H1 (cell line): ENCODE measurements at regions not wholly inside any gene's neighbourhood (a gene's known extent, or its start where the extent isn't known, plus 50 kb on each side); places are given as distances from the start of the nearest gene placed in this dataset.

ENCODE experiments used
- CTCF ChIA-PET: fragments of 300-600 bp; sonication (Branson Sonifier 250); formaldehyde crosslinking; loops from one replicate; lab custom pipeline; 2021; ENCODE audit not compliant: partially characterized antibody; lab: Charles Lee
- POLR2A ChIA-PET: fragments of 300-600 bp; sonication (Branson Sonifier 250); formaldehyde crosslinking; loops from one replicate; lab custom pipeline; 2021; ENCODE audit warnings: inconsistent platforms; ENCODE audit not compliant: partially characterized antibody; lab: Charles Lee
- DNase-seq, 2 experiments: peaks; one replicate each; pipeline versions ENCODE4 v3.0.0 to v3.0.0-alpha.2; 2010 to 2022; ENCODE audit warnings: low spot score in 2 of 2, low read depth in 1 of 2, mixed read lengths in 1 of 2
- FAIRE-seq: peaks from 2 replicates; lab custom pipeline; 2011; peaks lifted over from hg19 to GRCh38; lab: Jason Lieb, UNC
- H2AFZ ChIP-seq: 2 replicates; pipeline ENCODE4 v1.8.1; 2012; ENCODE audit warnings: low read length, inconsistent platforms
- H2AK5ac ChIP-seq: 2 replicates; pipeline ENCODE4 v1.6.1; 2013; ENCODE audit warnings: low read depth, low read length
- H2BK120ac ChIP-seq: replicated peaks from 2 replicates; pipeline ENCODE3; 2013; ENCODE audit warnings: low read depth, low read length, inconsistent platforms
- H2BK12ac ChIP-seq: 2 replicates; pipeline ENCODE4 v1.6.1; 2013; ENCODE audit warnings: low read depth, low read length
- H2BK15ac ChIP-seq: 2 replicates; pipeline ENCODE4 v1.6.1; 2013; ENCODE audit warnings: low read length
- H2BK20ac ChIP-seq: 2 replicates; pipeline ENCODE4 v1.6.1; 2013; ENCODE audit warnings: low read length
- H2BK5ac ChIP-seq: 2 replicates; pipeline ENCODE4 v1.6.1; 2013; ENCODE audit warnings: low read depth, low read length
- H3K14ac ChIP-seq: 2 replicates; pipeline ENCODE4 v1.6.1; 2013; ENCODE audit warnings: inconsistent platforms; ENCODE audit not compliant: insufficient read length
- H3K18ac ChIP-seq: 2 replicates; pipeline ENCODE4 v1.6.1; 2013; ENCODE audit warnings: low read length; ENCODE audit errors: extremely low read depth
- H3K23ac ChIP-seq: 2 replicates; pipeline ENCODE4 v1.6.1; 2013; ENCODE audit warnings: inconsistent platforms; ENCODE audit not compliant: insufficient read length
- H3K23me2 ChIP-seq: 2 replicates; pipeline ENCODE4 v1.6.1; 2013; ENCODE audit warnings: low read depth, low read length
- H3K27ac ChIP-seq: 2 replicates; pipeline ENCODE4 v1.6.1; 2011; ENCODE audit warnings: low read depth, low read length, inconsistent platforms
- H3K27me3 ChIP-seq, 4 experiments: replicated peaks in 1 of 4; 1 replicate in 1 of 4; 2 replicates in 3 of 4; pipeline versions ENCODE4 v1.6.1 to v1.8.1; 2011 to 2013; ENCODE audit warnings: low read length in 3 of 4, mild to moderate bottlenecking in 3 of 4, inconsistent platforms in 2 of 4, mixed read lengths in 2 of 4, moderate library complexity in 1 of 4; ENCODE audit not compliant: control insufficient read depth in 3 of 4, insufficient read depth in 3 of 4; ENCODE audit errors: extremely low read depth in 1 of 4
- H3K36me3 ChIP-seq, 4 experiments: 2 replicates each; pipeline versions ENCODE4 v1.6.1 to v1.8.1; 2011 to 2013; ENCODE audit warnings: mild to moderate bottlenecking in 4 of 4, low read length in 3 of 4, moderate library complexity in 2 of 4, control low read depth in 1 of 4, inconsistent platforms in 1 of 4; ENCODE audit not compliant: insufficient read depth in 4 of 4, control insufficient read depth in 2 of 4
- H3K4ac ChIP-seq: replicated peaks from 2 replicates; pipeline ENCODE3; 2013; ENCODE audit warnings: low read length, low read depth, mixed read lengths, inconsistent platforms; ENCODE audit not compliant: insufficient read length
- H3K4me1 ChIP-seq, 4 experiments: replicated peaks in 1 of 4; 1 replicate in 1 of 4; 2 replicates in 3 of 4; pipeline versions ENCODE4 v1.6.1 to v1.8.1; 2011 to 2013; ENCODE audit warnings: low read length in 3 of 4, inconsistent platforms in 2 of 4, mixed read lengths in 1 of 4; ENCODE audit not compliant: insufficient read depth in 4 of 4, control insufficient read depth in 3 of 4
- H3K4me2 ChIP-seq, 2 experiments: 2 replicates each; pipeline versions ENCODE4 v1.6.1 to v1.8.1; 2011 to 2013; ENCODE audit warnings: low read depth in 2 of 2, low read length in 2 of 2, control low read depth in 1 of 2, inconsistent platforms in 1 of 2, mild to moderate bottlenecking in 1 of 2; ENCODE audit not compliant: insufficient read depth in 1 of 2
- H3K4me3 ChIP-seq, 4 experiments: fragments of 200-600, 300-600 bp in 1 of 4; sonication (generic), shearing (Covaris generic), sonication (Bioruptor Twin) in 1 of 4; 2 replicates each; pipeline versions ENCODE4 v1.5.1 to v1.8.1; 2011 to 2016; ENCODE audit warnings: low read length in 4 of 4, low read depth in 3 of 4, control low read depth in 2 of 4, inconsistent platforms in 2 of 4, mild to moderate bottlenecking in 2 of 4, mixed read lengths in 1 of 4, moderate library complexity in 1 of 4; ENCODE audit not compliant: insufficient read depth in 2 of 4; ENCODE audit errors: extremely low read depth in 1 of 4
- H3K56ac ChIP-seq: replicated peaks from 2 replicates; pipeline ENCODE3; 2013; ENCODE audit warnings: low read depth, mild to moderate bottlenecking, mixed read lengths, low read length, inconsistent platforms; ENCODE audit not compliant: insufficient read length
- H3K79me1 ChIP-seq: 2 replicates; pipeline ENCODE4 v1.6.1; 2013; ENCODE audit warnings: low read depth, low read length, control low read depth
- H3K79me2 ChIP-seq, 2 experiments: 2 replicates each; pipeline versions ENCODE4 v1.6.1 to v1.8.1; 2012 to 2013; ENCODE audit warnings: low read length in 2 of 2, mild to moderate bottlenecking in 2 of 2, inconsistent platforms in 1 of 2; ENCODE audit not compliant: insufficient read depth in 2 of 2, control insufficient read depth in 1 of 2
- H3K9ac ChIP-seq, 4 experiments: replicated peaks in 1 of 4; 1 replicate in 1 of 4; 2 replicates in 3 of 4; pipeline versions ENCODE4 v1.6.1 to v1.8.1; 2011 to 2013; ENCODE audit warnings: low read depth in 3 of 4, low read length in 3 of 4, control low read depth in 2 of 4, mild to moderate bottlenecking in 2 of 4, moderate library complexity in 2 of 4, inconsistent platforms in 1 of 4; ENCODE audit errors: extremely low read depth in 1 of 4
- H3K9me3 ChIP-seq, 2 experiments: 2 replicates each; pipeline versions ENCODE4 v1.6.1 to v1.8.1; 2012 to 2013; ENCODE audit warnings: mild to moderate bottlenecking in 2 of 2, moderate library complexity in 2 of 2, control low read depth in 1 of 2, inconsistent platforms in 1 of 2, low read depth in 1 of 2, low read length in 1 of 2, mixed read lengths in 1 of 2; ENCODE audit not compliant: insufficient read depth in 2 of 2
- H4K20me1 ChIP-seq, 2 experiments: replicated peaks in 1 of 2; 2 replicates each; pipeline versions ENCODE3 to v1.8.1; 2011 to 2013; ENCODE audit warnings: inconsistent platforms in 2 of 2, low read length in 2 of 2, mild to moderate bottlenecking in 1 of 2; ENCODE audit not compliant: insufficient read depth in 2 of 2, control insufficient read depth in 1 of 2
- H4K5ac ChIP-seq: 2 replicates; pipeline ENCODE4 v1.6.1; 2013; ENCODE audit warnings: low read length, low read depth, mixed read lengths, inconsistent platforms; ENCODE audit not compliant: insufficient read length
- H4K8ac ChIP-seq: 2 replicates; pipeline ENCODE4 v1.8.0; 2013; ENCODE audit warnings: mild to moderate bottlenecking, moderate library complexity, low read length, inconsistent platforms; ENCODE audit not compliant: insufficient read depth; ENCODE audit errors: extremely low read depth
- H4K91ac ChIP-seq: replicated peaks from 2 replicates; pipeline ENCODE3; 2013; ENCODE audit warnings: low read length, mixed read lengths, inconsistent platforms; ENCODE audit not compliant: insufficient read length
- CBX5 ChIP-seq: fragments of 300-800, 300-1000 bp; sonication (generic); IDR thresholded peaks from 2 replicates; pipeline ENCODE4 v1.7.1; 2016; ENCODE audit warnings: antibody characterized with exemption, low read length, low read depth
- CHD2 ChIP-seq: IDR thresholded peaks from 2 replicates; pipeline ENCODE4 v1.6.1; 2012; ENCODE audit warnings: low read length, improper control_type of control experiment
- MAFK ChIP-seq: IDR thresholded peaks from 2 replicates; pipeline ENCODE4 v1.6.1; 2012; ENCODE audit warnings: low read depth, mild to moderate bottlenecking, improper control_type of control experiment, low read length
- SIX5 ChIP-seq: IDR thresholded peaks from 2 replicates; pipeline ENCODE4 v1.6.1; 2011; ENCODE audit warnings: mild to moderate bottlenecking, low read depth, low read length
- WGBS, 2 experiments: shearing (Covaris generic) in 1 of 2; methylation state at CpG; one replicate each; pipeline versions ENCODE4 v1.1.6 to v1.1.7; 2013 to 2015; ENCODE audit warnings: low lambda C conversion rate in 2 of 2, mixed read lengths in 2 of 2, inconsistent platforms in 1 of 2, low coverage in 1 of 2, missing lambda C conversion rate in 1 of 2; ENCODE audit not compliant: insufficient replicate concordance in 2 of 2, insufficient coverage in 1 of 2, insufficient read length in 1 of 2; ENCODE audit errors: extremely low coverage in 1 of 2, missing lambda C conversion rate in 1 of 2; 5-methylcytosine and 5-hydroxymethylcytosine counted together

GRCh38 chr15:59948924-59949613 lies 55.0 kb upstream of the FOXB1 start:
- FAIRE-seq (no peak), DNase-seq (no peak)
- H3K4me2 ChIP-seq, result no peak overlapping the region
- no peak overlapping the region for H4K8ac ChIP-seq
- no peaks in the 10 kb centered on the region for H3K27me3 ChIP-seq
- ChIA-PET POLR2A (no interaction called here), CTCF (no interaction called here)
- no peak overlapping the region for H3K23ac ChIP-seq
- H3K56ac ChIP-seq, result no peak overlapping the region
- no peak overlapping the region for H4K5ac ChIP-seq
- H3K9ac ChIP-seq, result no peak overlapping the region
- H3K9me3 ChIP-seq, result no peaks in the 10 kb centered on the region
- no peak overlapping the region for H3K4me3 ChIP-seq
- no peak overlapping the region for H3K14ac ChIP-seq
- H3K4me1 ChIP-seq, result peaks cover 0 to 6% (median 2%) of the 10 kb centered on the region in 4 experiments; a peak in 3 of 7 replicates
- H2BK20ac ChIP-seq, result no peak overlapping the region
- TF ChIP-seq SIX5, result no peak
- TF ChIP-seq CHD2, result no peak
- no peak for TF ChIP-seq CBX5
- TF ChIP-seq MAFK, result peak; percentile 23; the same call in 1 of the 2 replicates
- no peak overlapping the region for H3K4ac ChIP-seq
- H2BK5ac ChIP-seq, result no peak overlapping the region
- no peaks in the 10 kb centered on the region for H3K36me3 ChIP-seq
- H3K79me2 ChIP-seq, result no peaks in the 10 kb centered on the region
- no peak overlapping the region for H3K27ac ChIP-seq
- H2BK12ac ChIP-seq, result no peak overlapping the region
- H4K91ac ChIP-seq, result no peak overlapping the region
- WGBS, 2 experiments, result 88% methylated on average over 8 of the region's 8 CpGs; no CpG with 5 or more reads in 1 of the 2 experiments
- no peaks in the 10 kb centered on the region for H3K79me1 ChIP-seq
- H2BK15ac ChIP-seq, result no peak overlapping the region
- H3K23me2 ChIP-seq, result no peaks in the 10 kb centered on the region
- H2AK5ac ChIP-seq, result no peak overlapping the region
- H2BK120ac ChIP-seq, result no peak overlapping the region
- no peak overlapping the region for H3K18ac ChIP-seq
- H2AFZ ChIP-seq, result no peak overlapping the region
- no peaks in the 10 kb centered on the region for H4K20me1 ChIP-seq
